Kidney tubule cell (primary cell): ENCODE measurements at regions not wholly inside any gene's neighbourhood (a gene's known extent, or its start where the extent isn't known, plus 50 kb on each side); places are given as distances from the start of the nearest gene placed in this dataset.
"Not testable (repeated sequence)": the region's sequence is repeated elsewhere in the genome, so short reads cannot be mapped to it uniquely, and the experiment has no call there.

ENCODE experiments used
- DNase-seq: peaks from one replicate; pipeline ENCODE4 v3.0.0-alpha.2; 2018; ENCODE audit warnings: low spot score

DNA sequence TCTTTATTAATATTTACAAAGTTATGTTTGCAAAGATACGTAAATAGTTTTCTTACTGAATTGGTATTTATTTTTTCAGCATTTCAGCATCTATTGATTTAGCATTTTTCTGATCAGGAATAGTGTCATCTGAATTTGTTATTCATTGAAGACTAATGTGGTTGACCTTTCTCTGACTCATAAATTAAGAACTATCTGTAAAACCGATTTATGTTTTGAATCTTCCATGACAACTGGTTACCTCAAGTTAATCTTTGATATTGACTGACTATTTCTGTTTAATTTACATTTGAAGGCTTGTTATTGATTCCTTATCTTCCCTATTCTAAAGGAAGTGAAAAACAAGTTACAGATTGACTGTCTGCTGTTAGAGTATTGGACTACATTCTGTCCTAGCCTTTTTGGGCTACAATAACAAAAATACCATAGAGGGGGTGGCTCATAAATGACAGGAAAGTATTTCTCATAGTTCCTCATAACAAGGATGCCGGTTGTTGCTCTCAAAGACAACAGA is 1131.4 kb downstream of the PLA2G4A start:
- DNase-seq, result no peak

DNA sequence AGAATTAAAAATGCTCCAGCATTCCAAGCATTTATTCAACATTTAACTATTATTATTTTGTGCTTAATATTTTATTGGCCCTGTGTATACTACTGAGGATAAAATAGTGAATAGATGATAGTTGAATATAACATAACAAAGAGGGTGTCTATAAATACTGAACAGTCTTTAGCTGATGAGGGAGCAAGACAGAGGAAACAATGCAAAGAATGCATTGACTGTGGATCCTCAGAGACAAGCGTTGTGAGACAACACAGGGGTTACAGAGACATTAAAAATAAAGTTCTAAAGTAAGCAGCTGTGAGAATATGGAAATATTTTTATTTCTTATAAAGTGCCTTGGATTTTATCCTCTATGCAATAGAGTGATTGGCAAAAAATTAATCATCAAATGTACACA is 1133.1 kb downstream of the PLA2G4A start:
- no peak for DNase-seq

DNA sequence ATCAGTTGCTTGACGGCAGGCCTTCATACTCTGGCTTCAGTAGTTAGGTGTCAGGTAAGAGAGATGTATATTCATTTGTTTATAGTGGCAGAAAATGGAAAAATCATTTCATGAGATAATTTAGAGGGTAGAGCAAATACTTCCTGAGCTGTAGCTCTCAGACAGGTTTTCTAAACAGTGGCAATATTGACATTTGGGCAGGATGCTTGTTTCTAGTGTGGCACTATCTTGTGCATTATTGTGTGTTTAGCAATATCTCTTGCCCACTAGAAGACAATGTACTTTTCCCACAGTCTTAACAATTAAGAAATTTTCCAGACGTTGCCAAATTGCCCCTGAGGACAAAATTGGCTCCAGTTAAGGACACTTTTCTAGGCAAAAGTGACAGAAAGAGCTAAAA is 1143.1 kb downstream of the PLA2G4A start:
- DNase-seq, result no peak

DNA sequence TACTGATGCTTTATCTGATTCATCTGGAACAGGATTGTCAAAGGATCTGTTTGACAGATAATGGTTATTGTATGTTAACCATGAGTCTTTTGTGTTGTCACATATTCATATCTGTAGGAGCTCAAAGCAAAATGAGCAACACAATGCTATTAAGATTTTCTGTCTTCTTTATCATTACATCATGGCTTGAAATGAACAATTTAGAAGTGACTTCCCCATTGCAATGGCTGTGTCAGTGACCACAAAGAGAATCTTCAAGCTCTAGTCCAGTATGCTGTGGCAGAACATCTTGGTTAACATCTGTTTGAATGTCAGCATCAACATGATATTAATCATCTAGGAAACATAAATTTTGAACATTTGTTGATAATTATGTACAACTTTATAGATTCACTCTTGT is 1148.5 kb downstream of the PLA2G4A start:
- DNase-seq, result no peak

DNA sequence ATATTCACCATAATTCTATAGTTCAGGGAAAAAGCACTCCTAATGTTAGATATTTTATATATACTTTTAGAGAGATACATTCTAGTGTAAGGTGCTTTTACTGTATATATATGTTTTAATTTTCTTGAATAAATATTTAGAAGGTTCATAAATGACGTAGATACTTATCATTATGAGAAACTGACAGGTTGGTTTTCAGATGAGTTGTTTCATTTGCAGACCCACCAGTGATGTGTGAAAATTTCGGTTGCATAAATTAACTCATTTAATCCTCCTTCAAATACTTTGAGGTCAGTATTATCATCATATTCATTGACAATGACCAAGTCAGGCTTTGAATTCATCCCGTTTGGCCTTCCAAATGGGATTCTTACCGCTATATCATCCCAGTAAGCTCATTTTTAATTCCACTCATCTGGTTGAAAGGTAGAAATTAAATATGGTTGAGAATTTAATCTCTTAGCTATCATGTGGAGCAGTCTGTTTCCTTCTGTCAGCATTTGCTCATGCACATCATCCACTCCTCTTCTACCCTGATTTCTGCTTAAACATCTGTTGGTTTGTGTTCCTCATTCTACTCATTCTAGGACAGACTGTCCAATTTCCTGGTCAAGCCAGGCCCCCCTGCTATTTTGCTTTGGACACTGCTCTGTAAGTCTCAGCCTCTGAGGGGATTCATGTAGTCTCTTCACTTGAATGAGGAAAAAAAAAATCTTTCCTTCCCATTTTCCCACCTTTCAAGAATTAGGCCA is 1156.6 kb downstream of the PLA2G4A start:
- no peak for DNase-seq

DNA sequence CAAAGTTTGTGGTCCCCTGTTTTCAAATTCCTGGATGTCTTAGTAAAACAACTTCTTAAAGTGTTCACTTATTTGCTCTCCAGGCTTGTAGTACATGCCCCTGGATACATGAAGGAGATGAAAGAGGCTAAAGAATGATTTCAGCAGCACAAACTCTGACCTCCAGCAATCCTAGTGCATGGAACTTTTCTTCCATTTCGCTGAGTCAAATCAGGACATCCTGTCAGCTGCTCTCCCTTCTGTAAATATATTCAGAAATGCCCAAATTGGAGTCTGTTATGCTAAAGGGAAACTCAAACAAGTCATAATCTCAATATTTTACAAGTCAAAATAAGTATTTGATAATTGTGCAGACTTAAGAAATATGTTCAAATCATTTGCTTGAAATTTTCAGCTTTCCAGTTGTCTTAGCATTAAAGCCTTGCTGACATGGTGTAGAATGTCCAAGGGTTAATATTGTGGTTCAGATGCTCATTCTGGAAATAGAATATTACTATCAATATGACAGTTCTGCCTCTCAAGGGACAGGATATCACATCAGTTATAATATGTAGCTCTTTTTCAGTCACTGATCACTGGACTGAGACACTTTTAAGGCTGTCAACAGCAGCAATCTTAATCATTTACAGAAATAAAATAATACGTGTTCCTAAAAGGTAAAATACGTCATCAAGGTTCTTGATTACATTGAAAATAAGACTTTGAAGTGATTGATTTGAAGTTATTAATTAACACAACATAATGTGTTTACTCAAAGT is 1157.3 kb downstream of the PLA2G4A start:
- DNase-seq, result peak; percentile 12

DNA sequence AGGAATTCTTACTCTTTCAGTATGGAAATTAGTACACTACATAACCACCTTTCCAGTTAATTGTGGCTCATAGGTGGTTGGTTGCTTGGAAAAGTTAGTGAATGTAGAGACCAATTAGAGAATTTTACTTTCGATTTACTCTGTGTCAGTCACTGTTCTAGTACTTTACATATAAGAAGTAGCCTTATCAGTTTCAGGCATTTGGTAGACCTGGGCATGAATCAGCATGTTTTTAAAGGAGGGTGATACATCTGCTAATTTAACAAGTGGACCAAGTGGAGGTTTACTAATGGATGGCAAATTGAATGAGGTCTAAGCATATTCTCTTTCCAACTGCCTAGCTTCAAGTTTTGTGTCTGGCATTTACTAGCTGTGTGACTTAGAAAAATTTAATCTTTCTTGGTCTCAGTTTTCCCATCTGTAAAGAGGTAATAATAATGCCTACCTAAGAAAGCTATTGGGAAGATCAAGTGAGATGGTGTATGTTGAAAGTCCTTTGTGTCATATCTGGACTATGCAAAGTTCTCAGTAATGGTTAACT is 1158.6 kb downstream of the PLA2G4A start:
- peak; percentile 1 for DNase-seq

DNA sequence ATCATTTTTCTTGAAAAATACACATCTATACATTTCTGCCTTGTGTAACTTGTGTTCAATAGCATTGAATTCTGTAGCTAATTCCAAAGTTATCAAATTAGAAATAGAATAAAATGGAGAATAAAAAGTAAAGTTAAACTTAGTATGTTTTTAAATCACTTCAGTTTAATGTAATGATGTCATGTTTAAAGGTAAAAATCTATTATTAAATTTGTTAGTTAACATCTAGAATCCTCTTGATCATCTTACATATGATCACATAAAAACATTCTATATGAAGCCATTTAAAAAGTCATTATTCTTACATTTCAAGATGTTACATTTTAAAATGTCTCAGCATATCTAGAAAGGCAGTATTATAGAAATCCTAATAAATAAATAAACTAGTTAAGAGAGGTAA is 1163.2 kb downstream of the PLA2G4A start:
- DNase-seq, result no peak

DNA sequence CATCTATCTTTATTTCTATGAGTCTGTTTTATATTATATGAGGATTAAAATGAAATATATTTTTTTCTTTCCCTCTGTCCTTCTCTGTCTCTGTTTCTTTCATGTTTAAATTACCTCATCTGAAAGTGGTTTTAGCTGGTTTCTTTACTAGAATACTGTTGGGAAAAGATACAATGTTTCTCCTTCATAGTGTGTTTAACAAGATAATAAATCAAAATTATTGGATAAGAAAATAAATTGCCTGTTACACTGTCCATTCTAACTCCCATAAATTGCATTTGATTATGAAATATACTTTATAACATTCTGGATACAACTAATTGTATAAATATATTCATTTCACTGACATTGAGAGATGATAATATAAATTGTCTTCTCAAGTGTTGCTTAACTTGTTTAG is 1168.0 kb downstream of the PLA2G4A start:
- no peak for DNase-seq

DNA sequence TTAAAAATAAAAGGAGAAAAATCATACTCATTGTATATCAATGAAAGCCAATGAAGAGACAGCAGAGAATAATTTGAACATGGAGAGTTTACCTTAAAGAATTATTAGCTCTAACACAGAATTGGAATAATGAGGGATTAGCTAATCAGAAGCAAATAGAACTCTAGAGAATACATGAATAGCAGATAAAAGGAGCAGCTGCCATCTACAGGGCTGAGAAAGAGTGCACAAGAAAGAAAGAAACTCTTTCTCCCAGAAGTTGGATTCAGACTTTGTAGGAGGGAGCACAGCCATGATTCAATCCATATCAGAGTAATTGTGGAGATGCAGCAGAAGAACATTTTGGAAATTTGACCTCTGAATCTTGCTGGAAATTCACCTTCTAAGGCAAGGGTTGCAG is 1171.2 kb downstream of the PLA2G4A start:
- no peak for DNase-seq

DNA sequence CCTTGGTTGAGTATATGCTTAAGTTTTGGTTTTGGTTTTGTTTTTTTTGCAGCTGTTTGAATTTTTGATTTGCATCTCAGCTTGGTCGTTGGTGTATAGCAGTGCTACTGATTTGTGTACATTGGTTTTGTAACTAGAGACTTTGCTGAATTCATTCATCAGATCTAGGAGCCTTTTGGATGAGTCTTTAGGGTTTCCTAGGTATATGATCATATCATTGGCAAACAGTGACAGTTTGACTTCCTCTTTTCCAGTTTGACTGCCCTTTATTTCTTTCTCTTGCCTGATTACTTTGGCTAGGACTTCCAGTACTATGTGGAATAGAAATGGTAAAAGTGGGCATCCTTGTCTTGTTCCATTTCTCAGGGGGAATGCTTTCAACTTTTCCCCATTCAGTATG is 1174.9 kb downstream of the PLA2G4A start:
- not testable (repeated sequence) for DNase-seq

DNA sequence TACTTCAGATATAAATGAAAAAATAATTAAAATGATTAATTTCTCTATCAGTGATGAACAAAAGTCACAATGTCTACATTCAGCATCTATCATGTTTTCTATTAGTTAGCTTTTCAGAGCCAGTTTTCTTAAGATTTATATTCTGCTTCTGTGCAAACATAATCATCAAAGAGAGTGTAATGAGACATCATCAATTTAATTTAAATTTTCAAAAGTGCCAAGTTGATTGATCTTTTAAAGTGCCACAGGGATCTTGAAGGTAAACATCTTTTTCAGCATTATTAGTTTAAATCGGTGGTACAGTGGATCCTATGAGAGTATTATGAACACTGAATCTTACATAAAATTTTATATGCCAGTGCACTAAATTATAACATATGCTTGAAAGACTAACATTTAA is 1176.1 kb downstream of the PLA2G4A start:
- DNase-seq, result no peak

DNA sequence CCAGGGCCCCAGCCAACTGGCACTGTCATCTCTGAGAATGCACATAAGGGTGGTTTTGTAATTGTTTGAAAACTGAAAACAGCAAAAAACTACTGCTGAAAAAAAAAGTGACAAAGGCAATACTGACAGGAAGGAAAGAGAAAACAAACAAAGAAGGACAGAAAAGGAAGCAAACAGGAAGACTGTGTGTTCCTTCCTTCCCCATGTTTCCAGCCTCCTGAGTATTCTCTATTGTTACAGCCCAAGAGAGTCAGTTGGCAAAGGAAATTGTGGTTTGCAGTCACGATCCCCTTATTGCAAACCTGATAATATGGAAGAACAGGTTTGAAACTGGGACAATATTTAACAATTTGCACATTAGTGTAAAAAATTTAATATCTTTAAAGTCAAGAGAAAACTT is 1177.6 kb downstream of the PLA2G4A start:
- DNase-seq, result no peak

DNA sequence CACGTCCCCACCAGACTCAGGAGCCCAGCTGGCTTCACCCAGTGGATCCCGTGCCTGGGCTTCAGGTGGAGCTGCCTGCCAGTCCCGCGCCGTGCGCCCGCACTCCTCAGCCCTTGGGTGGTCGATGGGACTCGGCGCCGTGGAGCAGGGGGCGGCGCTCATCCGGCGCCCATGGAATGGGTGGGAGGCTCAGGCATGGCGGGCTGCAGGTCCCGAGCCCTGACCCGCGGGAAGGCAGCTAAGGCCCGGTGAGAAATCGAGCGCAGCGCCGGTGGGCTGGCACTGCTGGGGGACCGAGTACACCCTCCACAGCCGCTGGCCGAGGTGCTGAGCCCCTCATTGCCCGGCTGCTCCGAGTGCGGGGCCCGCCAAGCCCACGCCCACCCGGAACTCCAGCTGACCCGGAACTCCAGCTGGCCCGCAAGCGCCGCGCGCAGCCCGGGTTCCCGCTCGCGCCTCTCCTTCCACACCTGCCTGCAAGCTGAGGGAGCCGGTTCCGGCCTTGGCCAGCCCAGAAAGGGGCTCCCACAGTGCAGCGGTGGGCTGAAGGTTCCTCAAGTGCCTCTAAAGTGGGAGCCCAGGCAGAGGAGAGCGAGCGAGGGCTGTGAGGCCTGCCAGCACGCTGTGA is 1184.6 kb downstream of the PLA2G4A start:
- DNase-seq, result not testable (repeated sequence)

DNA sequence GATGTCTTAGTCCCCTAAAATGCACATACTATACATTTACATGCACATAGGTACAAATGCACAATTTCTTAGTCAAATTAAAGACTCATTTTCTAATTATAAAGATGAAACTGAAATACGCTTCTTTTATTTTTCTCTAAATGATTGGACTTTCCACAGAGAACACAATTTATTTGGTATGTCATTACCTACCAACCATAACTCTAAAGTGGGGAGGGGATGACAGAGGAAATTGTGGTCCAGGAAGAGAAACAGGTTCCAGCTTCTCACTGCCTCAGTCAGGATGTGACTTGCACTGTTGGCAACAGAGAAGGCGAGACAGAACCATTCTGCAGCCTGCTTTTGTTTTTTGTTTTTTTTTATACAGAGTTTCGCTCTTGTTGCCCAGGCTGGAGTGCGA is 1189.2 kb downstream of the PLA2G4A start:
- DNase-seq, result no peak

DNA sequence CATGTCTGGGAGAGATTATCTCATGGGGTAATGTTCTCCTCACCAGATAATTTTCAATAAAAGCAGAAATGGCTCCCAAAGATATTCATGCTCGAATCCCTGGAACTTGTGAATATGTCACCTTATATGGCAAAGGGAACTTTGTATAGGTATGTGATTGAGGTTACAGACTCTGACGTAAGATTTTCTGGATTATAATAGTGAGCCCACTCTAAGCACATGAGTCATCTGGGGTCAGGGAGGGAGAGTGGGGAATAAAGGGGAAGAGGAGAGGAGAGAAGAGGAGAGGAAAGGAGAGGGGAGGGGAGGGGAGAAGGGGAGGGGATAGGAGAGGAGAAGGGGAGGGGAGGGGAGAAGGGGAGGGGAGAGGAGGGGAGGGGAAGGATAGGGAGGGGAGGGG is 1193.9 kb downstream of the PLA2G4A start:
- DNase-seq, result no peak

DNA sequence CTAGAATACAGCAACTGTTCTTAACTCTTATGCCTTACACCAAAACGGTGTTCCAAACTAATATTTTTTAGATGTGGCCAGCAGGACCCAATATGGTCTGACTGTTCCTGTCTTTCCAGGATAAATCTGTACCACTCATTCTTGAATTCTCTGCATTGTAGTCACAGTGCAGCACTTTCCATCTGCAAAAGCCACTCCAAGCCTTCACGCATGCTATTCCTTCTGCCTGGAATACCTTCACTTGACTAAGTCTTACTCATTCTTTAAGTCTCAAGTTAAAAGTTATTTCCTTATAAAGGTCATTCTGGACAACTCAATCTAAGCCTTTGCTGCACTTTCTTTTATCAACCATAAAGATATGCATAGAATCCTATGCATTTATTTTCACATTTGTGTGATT is 1194.5 kb downstream of the PLA2G4A start:
- DNase-seq, result peak; percentile 67

DNA sequence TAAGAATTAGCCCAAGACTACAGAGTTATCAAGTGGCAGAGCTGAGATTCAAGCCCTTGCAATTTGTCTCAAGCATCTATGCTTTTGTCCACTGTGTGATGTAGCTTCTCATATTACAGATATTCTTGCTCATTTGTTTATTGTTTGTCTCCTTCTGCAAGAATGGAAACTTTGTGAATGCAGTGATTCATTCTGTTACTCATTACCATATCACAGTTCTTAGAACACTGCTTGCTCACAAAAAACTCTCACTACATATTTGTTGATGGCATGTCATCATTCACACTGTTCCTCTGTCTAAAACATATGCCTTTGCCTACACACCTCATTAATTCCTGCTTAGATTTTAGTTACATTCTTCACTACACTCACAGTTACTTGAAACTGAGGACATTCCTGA is 1198.9 kb downstream of the PLA2G4A start:
- DNase-seq, result peak; percentile 95

DNA sequence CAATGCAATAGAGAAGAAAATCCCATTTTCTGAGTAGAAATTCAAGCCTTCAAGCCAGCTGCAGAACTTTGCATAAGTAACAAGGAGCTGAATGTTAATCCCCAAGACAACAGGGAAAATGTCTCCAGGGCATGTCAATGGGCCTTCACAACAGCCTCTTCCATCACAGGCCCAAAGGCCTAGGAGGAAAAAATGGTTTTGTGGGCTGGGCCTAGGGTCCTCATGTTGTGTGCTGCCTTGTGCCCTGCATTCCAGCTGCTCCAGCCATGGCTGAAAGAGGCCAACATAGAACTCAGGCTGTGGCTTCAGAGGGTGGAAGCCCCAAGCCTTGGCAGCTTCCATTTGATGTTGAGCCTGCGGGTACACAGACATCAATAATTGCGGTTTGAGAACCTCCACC is 1208.8 kb downstream of the PLA2G4A start:
- not testable (repeated sequence) for DNase-seq

DNA sequence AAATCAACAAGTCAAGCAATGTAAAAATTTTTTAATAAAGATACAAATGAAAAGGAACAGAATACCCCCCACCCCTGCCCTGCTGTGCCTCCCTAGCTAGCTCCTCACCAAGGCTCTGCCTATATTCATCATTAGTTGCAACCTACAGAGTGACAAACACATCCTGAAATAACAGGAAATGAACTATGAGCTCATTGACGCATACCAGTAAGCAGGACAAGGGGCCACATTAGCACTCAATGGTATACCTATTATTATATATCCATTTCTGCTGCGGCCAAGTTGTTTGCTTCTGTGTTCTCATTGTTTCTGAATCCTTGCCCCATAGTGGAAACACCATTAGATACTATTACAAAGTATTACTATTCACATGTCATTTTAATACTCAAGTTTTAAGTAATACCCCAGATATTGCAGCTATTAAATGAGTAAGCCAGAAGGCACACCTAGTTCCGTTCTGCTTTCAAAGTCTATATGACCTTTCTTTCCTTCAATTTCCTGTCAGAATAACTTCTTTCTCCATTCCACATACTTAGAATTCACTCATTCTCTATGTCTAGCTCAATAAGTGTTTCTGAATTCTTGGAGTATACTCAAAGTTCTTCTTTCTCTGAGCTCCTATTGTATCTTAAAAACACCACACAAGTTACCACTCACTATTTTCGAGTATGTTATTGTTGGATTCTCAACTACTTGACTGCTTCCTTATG is 1214.9 kb downstream of the PLA2G4A start:
- peak; percentile 2 for DNase-seq

DNA sequence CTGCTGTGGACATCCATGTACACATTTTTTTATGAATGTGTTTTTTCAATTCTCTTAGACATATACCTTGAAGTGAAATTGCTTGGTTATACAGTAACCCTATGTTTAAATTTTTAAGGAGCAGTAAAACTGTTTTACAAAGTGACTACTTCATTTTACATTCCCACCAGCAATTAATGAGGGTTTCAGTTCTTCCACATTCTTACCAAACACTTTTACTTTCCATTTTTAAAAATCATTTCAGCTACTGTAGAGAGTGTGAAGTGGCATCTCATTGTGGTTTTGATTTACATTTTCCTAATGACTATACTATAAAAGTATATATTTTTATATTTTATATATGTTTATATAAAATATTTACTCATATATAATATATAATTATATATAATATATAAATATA is 1221.5 kb downstream of the PLA2G4A start:
- no peak for DNase-seq

DNA sequence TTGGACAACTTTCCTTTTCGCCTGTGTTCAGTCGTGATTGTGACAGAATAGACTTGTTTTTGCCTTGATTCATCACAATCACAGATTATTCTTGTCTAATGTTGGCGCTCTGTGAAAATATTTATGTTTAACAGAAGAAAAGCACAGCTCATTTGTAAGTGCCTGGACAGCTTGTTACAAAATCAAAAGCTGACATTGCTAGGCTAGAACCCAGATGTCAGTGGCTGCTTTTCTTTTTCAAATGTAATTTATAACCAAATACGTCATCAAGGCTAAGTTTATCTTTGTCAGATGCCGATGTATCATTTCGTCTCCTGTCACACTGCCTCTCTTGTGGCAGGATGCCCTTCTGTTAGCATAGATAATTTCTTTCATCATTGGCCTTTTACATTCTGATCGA is 1227.3 kb downstream of the PLA2G4A start:
- no peak for DNase-seq
